ENCODE measurements at regions not wholly inside any gene's neighbourhood (a gene's known extent, or its start where the extent isn't known, plus 50 kb on each side); places are given as distances from the start of the nearest gene placed in this dataset.

GRCh38 chr10:125479059-125479458, 203.9 kb downstream of the TEX36 start:
- Histone ChIP-seq H3K79me2 (ENCODE audit: control insufficient read depth, insufficient read depth, low read length) (no peaks in the 10 kb centered on the region), H4K5ac (ENCODE audit: low read length) (no peak overlapping the region), H3K36me3 (ENCODE audit: control insufficient read depth, insufficient read depth, low read length) (no peaks in the 10 kb centered on the region), H3K4me1 (ENCODE audit: control insufficient read depth, low read depth, low read length) (no peaks in the 10 kb centered on the region), H3K79me1 (ENCODE audit: low read length) (no peaks in the 10 kb centered on the region), H2BK15ac (replicated peaks; ENCODE audit: low read depth) (no peak overlapping the region), H3K9ac (ENCODE audit: low read length) (no peak overlapping the region), H3K23ac (ENCODE audit: low read length) (no peak overlapping the region), H4K8ac (ENCODE audit: low read depth, low read length) (no peak overlapping the region), H3K4ac (ENCODE audit: low read depth, low read length) (no peak overlapping the region), H3K18ac (ENCODE audit: low read length) (no peak overlapping the region), H3K4me2 (ENCODE audit: low read length) (no peak overlapping the region), H2BK120ac (ENCODE audit: low read depth, low read length) (no peak overlapping the region), H2AK5ac (ENCODE audit: low read length) (no peak overlapping the region), H3K27me3 (ENCODE audit: insufficient read depth, low read length, poor library complexity) (no peaks in the 10 kb centered on the region), H3K56ac (ENCODE audit: low read length) (no peak overlapping the region), H2BK5ac (ENCODE audit: low read length) (no peak overlapping the region), H3K27ac (ENCODE audit: low read depth, low read length) (no peak overlapping the region), H3K4me3 (ENCODE audit: low read length) (no peak overlapping the region)
- no peak for DNase-seq
- WGBS (ENCODE audit: extremely low coverage, insufficient coverage, low lambda C conversion rate): no CpG with 5 or more reads among the region's 4 CpGs

- Histone ChIP-seq H3K18ac (ENCODE audit: low read length) (no peak overlapping the region), H3K4me1 (ENCODE audit: control insufficient read depth, low read depth, low read length) (no peaks in the 10 kb centered on the region), H3K4me2 (ENCODE audit: low read length) (no peak overlapping the region), H3K79me2 (ENCODE audit: control insufficient read depth, insufficient read depth, low read length) (no peaks in the 10 kb centered on the region), H3K79me1 (ENCODE audit: low read length) (no peaks in the 10 kb centered on the region), H4K8ac (ENCODE audit: low read depth, low read length) (no peak overlapping the region), H3K9ac (ENCODE audit: low read length) (no peak overlapping the region), H2BK120ac (ENCODE audit: low read depth, low read length) (no peak overlapping the region), H3K27ac (ENCODE audit: low read depth, low read length) (no peak overlapping the region), H3K27me3 (ENCODE audit: insufficient read depth, low read length, poor library complexity) (no peaks in the 10 kb centered on the region), H2AK5ac (ENCODE audit: low read length) (no peak overlapping the region), H4K5ac (ENCODE audit: low read length) (no peak overlapping the region), H3K36me3 (ENCODE audit: control insufficient read depth, insufficient read depth, low read length) (no peaks in the 10 kb centered on the region), H3K4ac (ENCODE audit: low read depth, low read length) (no peak overlapping the region), H3K23ac (ENCODE audit: low read length) (no peak overlapping the region), H3K56ac (ENCODE audit: low read length) (no peak overlapping the region), H2BK15ac (replicated peaks; ENCODE audit: low read depth) (no peak overlapping the region), H2BK5ac (ENCODE audit: low read length) (no peak overlapping the region), H3K4me3 (ENCODE audit: low read length) (no peak overlapping the region)
- no peak for DNase-seq
- WGBS (ENCODE audit: extremely low coverage, insufficient coverage, low lambda C conversion rate): no CpG with 5 or more reads among the region's 2 CpGs
Measured at GRCh38 chr10:125475815-125476214, 207.1 kb downstream of the TEX36 start.

- H3K4me2 ChIP-seq (ENCODE audit: low read length): no peak overlapping the region
- no peak overlapping the region for H3K18ac ChIP-seq (ENCODE audit: low read length)
- H3K4ac ChIP-seq (ENCODE audit: low read depth, low read length): no peak overlapping the region
- no peak overlapping the region for H2BK15ac ChIP-seq (replicated peaks; ENCODE audit: low read depth)
- no peak overlapping the region for H3K9ac ChIP-seq (ENCODE audit: low read length)
- no peaks in the 10 kb centered on the region for H3K4me1 ChIP-seq (ENCODE audit: control insufficient read depth, low read depth, low read length)
- H2BK120ac ChIP-seq (ENCODE audit: low read depth, low read length): no peak overlapping the region
- no peaks in the 10 kb centered on the region for H3K36me3 ChIP-seq (ENCODE audit: control insufficient read depth, insufficient read depth, low read length)
- H3K4me3 ChIP-seq (ENCODE audit: low read length): no peak overlapping the region
- DNase-seq: no peak
- no peak overlapping the region for H2AK5ac ChIP-seq (ENCODE audit: low read length)
- no peaks in the 10 kb centered on the region for H3K79me1 ChIP-seq (ENCODE audit: low read length)
- H2BK5ac ChIP-seq (ENCODE audit: low read length): no peak overlapping the region
- H3K27ac ChIP-seq (ENCODE audit: low read depth, low read length): no peak overlapping the region
- H4K5ac ChIP-seq (ENCODE audit: low read length): no peak overlapping the region
- H3K23ac ChIP-seq (ENCODE audit: low read length): no peak overlapping the region
- H3K79me2 ChIP-seq (ENCODE audit: control insufficient read depth, insufficient read depth, low read length): no peaks in the 10 kb centered on the region
- no peaks in the 10 kb centered on the region for H3K27me3 ChIP-seq (ENCODE audit: insufficient read depth, low read length, poor library complexity)
- no CpG with 5 or more reads among the region's 7 CpGs for WGBS (ENCODE audit: extremely low coverage, insufficient coverage, low lambda C conversion rate)
- H3K56ac ChIP-seq (ENCODE audit: low read length): no peak overlapping the region
- H4K8ac ChIP-seq (ENCODE audit: low read depth, low read length): no peak overlapping the region
Measured at GRCh38 chr10:125473143-125473793, 209.7 kb downstream of the TEX36 start.

- DNase-seq: no peak
- H3K4me3 ChIP-seq (ENCODE audit: low read length): no peak overlapping the region
- H3K27me3 ChIP-seq (ENCODE audit: insufficient read depth, low read length, poor library complexity): no peaks in the 10 kb centered on the region
- H3K23ac ChIP-seq (ENCODE audit: low read length): no peak overlapping the region
- WGBS (ENCODE audit: extremely low coverage, insufficient coverage, low lambda C conversion rate): no CpG with 5 or more reads among the region's 4 CpGs
- no peak overlapping the region for H3K4me2 ChIP-seq (ENCODE audit: low read length)
- no peak overlapping the region for H4K8ac ChIP-seq (ENCODE audit: low read depth, low read length)
- H3K36me3 ChIP-seq (ENCODE audit: control insufficient read depth, insufficient read depth, low read length): no peaks in the 10 kb centered on the region
- H3K79me1 ChIP-seq (ENCODE audit: low read length): no peaks in the 10 kb centered on the region
- no peak overlapping the region for H3K18ac ChIP-seq (ENCODE audit: low read length)
- H3K9ac ChIP-seq (ENCODE audit: low read length): no peak overlapping the region
- no peak overlapping the region for H2BK15ac ChIP-seq (replicated peaks; ENCODE audit: low read depth)
- no peak overlapping the region for H2BK120ac ChIP-seq (ENCODE audit: low read depth, low read length)
- no peaks in the 10 kb centered on the region for H3K79me2 ChIP-seq (ENCODE audit: control insufficient read depth, insufficient read depth, low read length)
- H3K4me1 ChIP-seq (ENCODE audit: control insufficient read depth, low read depth, low read length): no peaks in the 10 kb centered on the region
- no peak overlapping the region for H2BK5ac ChIP-seq (ENCODE audit: low read length)
- no peak overlapping the region for H2AK5ac ChIP-seq (ENCODE audit: low read length)
- H4K5ac ChIP-seq (ENCODE audit: low read length): no peak overlapping the region
- H3K56ac ChIP-seq (ENCODE audit: low read length): no peak overlapping the region
- H3K4ac ChIP-seq (ENCODE audit: low read depth, low read length): no peak overlapping the region
- no peak overlapping the region for H3K27ac ChIP-seq (ENCODE audit: low read depth, low read length)
Measured at GRCh38 chr10:125472010-125472607, 210.9 kb downstream of the TEX36 start.

GRCh38 chr10:125468278-125468677, 214.7 kb downstream of the TEX36 start:
- Histone ChIP-seq H3K27ac (ENCODE audit: low read depth, low read length) (no peak overlapping the region), H2BK15ac (replicated peaks; ENCODE audit: low read depth) (no peak overlapping the region), H3K18ac (ENCODE audit: low read length) (no peak overlapping the region), H4K5ac (ENCODE audit: low read length) (no peak overlapping the region), H3K23ac (ENCODE audit: low read length) (no peak overlapping the region), H3K27me3 (ENCODE audit: insufficient read depth, low read length, poor library complexity) (no peaks in the 10 kb centered on the region), H3K56ac (ENCODE audit: low read length) (no peak overlapping the region), H3K4me3 (ENCODE audit: low read length) (no peak overlapping the region), H2BK120ac (ENCODE audit: low read depth, low read length) (no peak overlapping the region), H2BK5ac (ENCODE audit: low read length) (no peak overlapping the region), H3K4me1 (ENCODE audit: control insufficient read depth, low read depth, low read length) (no peaks in the 10 kb centered on the region), H3K79me2 (ENCODE audit: control insufficient read depth, insufficient read depth, low read length) (no peaks in the 10 kb centered on the region), H4K8ac (ENCODE audit: low read depth, low read length) (no peak overlapping the region), H3K79me1 (ENCODE audit: low read length) (no peaks in the 10 kb centered on the region), H3K36me3 (ENCODE audit: control insufficient read depth, insufficient read depth, low read length) (no peaks in the 10 kb centered on the region), H3K4ac (ENCODE audit: low read depth, low read length) (no peak overlapping the region), H2AK5ac (ENCODE audit: low read length) (no peak overlapping the region), H3K4me2 (ENCODE audit: low read length) (no peak overlapping the region), H3K9ac (ENCODE audit: low read length) (no peak overlapping the region)
- no CpG with 5 or more reads among the region's 16 CpGs for WGBS (ENCODE audit: extremely low coverage, insufficient coverage, low lambda C conversion rate)
- no peak for DNase-seq

- Histone ChIP-seq H3K27ac (ENCODE audit: low read depth, low read length) (no peak overlapping the region), H3K23ac (ENCODE audit: low read length) (no peak overlapping the region), H3K79me2 (ENCODE audit: control insufficient read depth, insufficient read depth, low read length) (no peaks in the 10 kb centered on the region), H4K5ac (ENCODE audit: low read length) (no peak overlapping the region), H2BK120ac (ENCODE audit: low read depth, low read length) (no peak overlapping the region), H3K4me3 (ENCODE audit: low read length) (no peak overlapping the region), H3K79me1 (ENCODE audit: low read length) (no peaks in the 10 kb centered on the region), H3K27me3 (ENCODE audit: insufficient read depth, low read length, poor library complexity) (no peaks in the 10 kb centered on the region), H2BK5ac (ENCODE audit: low read length) (no peak overlapping the region), H3K4me1 (ENCODE audit: control insufficient read depth, low read depth, low read length) (no peaks in the 10 kb centered on the region), H3K18ac (ENCODE audit: low read length) (no peak overlapping the region), H4K8ac (ENCODE audit: low read depth, low read length) (no peak overlapping the region), H2AK5ac (ENCODE audit: low read length) (no peak overlapping the region), H3K4me2 (ENCODE audit: low read length) (no peak overlapping the region), H3K56ac (ENCODE audit: low read length) (no peak overlapping the region), H3K36me3 (ENCODE audit: control insufficient read depth, insufficient read depth, low read length) (no peaks in the 10 kb centered on the region), H2BK15ac (replicated peaks; ENCODE audit: low read depth) (no peak overlapping the region), H3K4ac (ENCODE audit: low read depth, low read length) (no peak overlapping the region), H3K9ac (ENCODE audit: low read length) (no peak overlapping the region)
- WGBS (ENCODE audit: extremely low coverage, insufficient coverage, low lambda C conversion rate): no CpG with 5 or more reads among the region's 1 CpG
- no peak for DNase-seq
Measured at GRCh38 chr10:125466685-125467084, 216.3 kb downstream of the TEX36 start.

Data from mesendoderm (in vitro differentiated cells).